HG03558 (cell line): ENCODE measurements at regions not wholly inside any gene's neighbourhood (a gene's known extent, or its start where the extent isn't known, plus 50 kb on each side); places are given as distances from the start of the nearest gene placed in this dataset.

Experiments
- ATAC-seq: cut with Tn5 transposase; IDR thresholded peaks from one replicate; pipeline ENCODE4 v1.9.1; 2021; ENCODE audit warnings: moderate number of reproducible peaks; ENCODE audit not compliant: unreplicated experiment; ENCODE audit errors: extremely low read depth

- no peak for ATAC-seq
Observed at GRCh38 chrX:114332766-114333165, 251.1 kb upstream of the HTR2C start.

GRCh38 chrX:114334473-114334982, 249.4 kb upstream of the HTR2C start:
- no peak for ATAC-seq

- no peak for ATAC-seq
Observed at GRCh38 chrX:114338870-114339269, 245.0 kb upstream of the HTR2C start.

GRCh38 chrX:114344756-114345349, 239.0 kb upstream of the HTR2C start:
- ATAC-seq, result peak; percentile 71

- ATAC-seq, result no peak
Observed at GRCh38 chrX:114361076-114361725, 222.7 kb upstream of the HTR2C start.

GRCh38 chrX:114363346-114363745, 220.5 kb upstream of the HTR2C start:
- no peak for ATAC-seq

- ATAC-seq, result no peak
Observed at GRCh38 chrX:114365065-114365834, 218.6 kb upstream of the HTR2C start.

GRCh38 chrX:114372937-114373336, 210.9 kb upstream of the HTR2C start:
- ATAC-seq, result no peak

- no peak for ATAC-seq
Observed at GRCh38 chrX:114390251-114390796, 193.6 kb upstream of the HTR2C start.
